Trophoblast cell (in vitro differentiated cells and primary cell): ENCODE measurements at regions not wholly inside any gene's neighbourhood (a gene's known extent, or its start where the extent isn't known, plus 50 kb on each side); places are given as distances from the start of the nearest gene placed in this dataset.

Source experiments
- DNase-seq, 2 donors: peaks; one replicate each; pipeline ENCODE4 v3.0.0-alpha.2; 2016
- H2AFZ ChIP-seq: 2 replicates; pipeline ENCODE4 v1.6.1; 2013; ENCODE audit warnings: low read length, moderate library complexity, mild to moderate bottlenecking; ENCODE audit not compliant: insufficient read depth, poor library complexity
- H2AK5ac ChIP-seq: 2 replicates; pipeline ENCODE4 v1.6.1; 2013; ENCODE audit warnings: mild to moderate bottlenecking, low read length
- H2BK120ac ChIP-seq: 2 replicates; pipeline ENCODE4 v1.6.1; 2013; ENCODE audit warnings: low read length, mild to moderate bottlenecking, moderate library complexity; ENCODE audit not compliant: insufficient read depth, poor library complexity
- H2BK12ac ChIP-seq: 2 replicates; pipeline ENCODE4 v1.6.1; 2013; ENCODE audit warnings: mild to moderate bottlenecking, low read length, moderate library complexity
- H2BK5ac ChIP-seq: 2 replicates; pipeline ENCODE4 v1.6.1; 2013; ENCODE audit warnings: low read length, low read depth, moderate library complexity, mild to moderate bottlenecking; ENCODE audit not compliant: poor library complexity
- H3K14ac ChIP-seq: 2 replicates; pipeline ENCODE4 v1.6.1; 2013; ENCODE audit warnings: mild to moderate bottlenecking, low read length
- H3K18ac ChIP-seq: 2 replicates; pipeline ENCODE4 v1.6.1; 2013; ENCODE audit warnings: mild to moderate bottlenecking, low read length
- H3K23ac ChIP-seq: 2 replicates; pipeline ENCODE4 v1.6.1; 2013; ENCODE audit warnings: low read length
- H3K27ac ChIP-seq: 2 replicates; pipeline ENCODE4 v1.5.1; 2013; ENCODE audit warnings: low read depth, mild to moderate bottlenecking, inconsistent platforms, low read length, moderate library complexity
- H3K27me3 ChIP-seq: 2 replicates; pipeline ENCODE4 v1.6.1; 2013; ENCODE audit warnings: inconsistent platforms, mild to moderate bottlenecking, low read length, moderate library complexity; ENCODE audit not compliant: insufficient read depth
- H3K36me3 ChIP-seq, 2 experiments: 1 replicate in 1 of 2; 2 replicates in 1 of 2; pipeline ENCODE4 v1.6.1; 2013; ENCODE audit warnings: low read length in 2 of 2, mild to moderate bottlenecking in 2 of 2, moderate library complexity in 1 of 2; ENCODE audit not compliant: insufficient read depth in 2 of 2, control insufficient read depth in 1 of 2
- H3K4ac ChIP-seq: 2 replicates; pipeline ENCODE4 v1.6.1; 2013; ENCODE audit warnings: low read depth, mild to moderate bottlenecking, low read length, moderate library complexity
- H3K4me1 ChIP-seq, 2 experiments: 1 replicate in 1 of 2; 2 replicates in 1 of 2; pipeline ENCODE4 v1.6.1; 2013; ENCODE audit warnings: low read length in 2 of 2, mild to moderate bottlenecking in 2 of 2, moderate library complexity in 1 of 2; ENCODE audit not compliant: insufficient read depth in 2 of 2, control insufficient read depth in 1 of 2
- H3K4me2 ChIP-seq: 2 replicates; pipeline ENCODE4 v1.6.1; 2013; ENCODE audit warnings: inconsistent platforms, mild to moderate bottlenecking, low read length, moderate library complexity
- H3K4me3 ChIP-seq: 2 replicates; pipeline ENCODE4 v1.5.1; 2013; ENCODE audit warnings: mild to moderate bottlenecking, low read depth, low read length, inconsistent platforms
- H3K79me1 ChIP-seq: one replicate; pipeline ENCODE4 v1.6.1; 2013; ENCODE audit warnings: low read length
- H3K79me2 ChIP-seq: 2 replicates; pipeline ENCODE4 v1.6.1; 2013; ENCODE audit warnings: low read length, mild to moderate bottlenecking; ENCODE audit not compliant: control insufficient read depth, insufficient read depth, poor library complexity
- H3K9ac ChIP-seq: 2 replicates; pipeline ENCODE4 v1.6.1; 2013; ENCODE audit warnings: mild to moderate bottlenecking, low read length
- H3K9me3 ChIP-seq: 2 replicates; pipeline ENCODE4 v1.6.1; 2013; ENCODE audit warnings: low read depth, mild to moderate bottlenecking, control low read depth, inconsistent platforms, low read length; ENCODE audit not compliant: insufficient read depth
- H4K12ac ChIP-seq: 2 replicates; pipeline ENCODE4 v1.6.1; 2013; ENCODE audit warnings: low read depth, mild to moderate bottlenecking, low read length, moderate library complexity
- H4K8ac ChIP-seq: 2 replicates; pipeline ENCODE4 v1.6.1; 2013; ENCODE audit warnings: low read depth, mild to moderate bottlenecking, low read length, moderate library complexity
- H4K91ac ChIP-seq: one replicate; pipeline ENCODE4 v1.6.1; 2013; ENCODE audit warnings: low read depth, mild to moderate bottlenecking, low read length, moderate library complexity
- WGBS: extraction: QIAGEN DNeasy Blood & Tissue Kit; methylation state at CpG from one replicate; pipeline ENCODE4 v1.1.7; 2013; ENCODE audit warnings: missing lambda C conversion rate; ENCODE audit not compliant: insufficient read length, insufficient coverage; ENCODE audit errors: extremely low coverage; 5-methylcytosine and 5-hydroxymethylcytosine counted together

- no peak for DNase-seq
- Histone ChIP-seq H2BK120ac (no peak overlapping the region), H4K91ac (no peak overlapping the region), H3K9me3 (no peaks in the 10 kb centered on the region), H2AK5ac (no peak overlapping the region), H3K4me1 (no peaks in the 10 kb centered on the region), H3K23ac (no peak overlapping the region), H3K9ac (no peak overlapping the region), H3K36me3 (no peaks in the 10 kb centered on the region), H3K4me2 (no peak overlapping the region), H2AFZ (no peak overlapping the region), H3K18ac (no peak overlapping the region), H3K4ac (no peak overlapping the region), H3K79me1 (no peaks in the 10 kb centered on the region), H3K79me2 (no peaks in the 10 kb centered on the region), H3K4me3 (no peak overlapping the region), H4K8ac (no peak overlapping the region), H2BK5ac (no peak overlapping the region), H3K27me3 (no peaks in the 10 kb centered on the region), H2BK12ac (no peak overlapping the region), H4K12ac (no peak overlapping the region), H3K27ac (no peak overlapping the region), H3K14ac (no peak overlapping the region)
- no CpG with 5 or more reads among the region's 5 CpGs for WGBS
These were observed 66.8 kb upstream of the FICD start for GRCh38 chr12:108448246-108448645.

GRCh38 chr12:108447168-108447832 lies 67.8 kb upstream of the FICD start:
- Histone ChIP-seq H3K79me2 (no peaks in the 10 kb centered on the region), H4K91ac (no peak overlapping the region), H4K8ac (no peak overlapping the region), H3K9ac (no peak overlapping the region), H2BK120ac (no peak overlapping the region), H3K27me3 (no peaks in the 10 kb centered on the region), H3K79me1 (no peaks in the 10 kb centered on the region), H3K14ac (no peak overlapping the region), H3K4me3 (no peak overlapping the region), H3K4ac (no peak overlapping the region), H3K4me2 (no peak overlapping the region), H2BK5ac (no peak overlapping the region), H3K9me3 (no peaks in the 10 kb centered on the region), H2AK5ac (no peak overlapping the region), H3K36me3 (no peaks in the 10 kb centered on the region), H3K27ac (no peak overlapping the region), H3K18ac (no peak overlapping the region), H4K12ac (no peak overlapping the region), H3K23ac (no peak overlapping the region), H2AFZ (no peak overlapping the region), H2BK12ac (no peak overlapping the region), H3K4me1 (no peaks in the 10 kb centered on the region)
- DNase-seq, result no peak
- no CpG with 5 or more reads among the region's 1 CpG for WGBS

- Histone ChIP-seq H3K18ac (no peak overlapping the region), H3K27ac (no peak overlapping the region), H3K14ac (no peak overlapping the region), H3K79me1 (no peaks in the 10 kb centered on the region), H2BK5ac (no peak overlapping the region), H2BK12ac (no peak overlapping the region), H2AK5ac (no peak overlapping the region), H3K27me3 (no peaks in the 10 kb centered on the region), H3K9ac (no peak overlapping the region), H3K4me1 (no peaks in the 10 kb centered on the region), H4K91ac (no peak overlapping the region), H2BK120ac (no peak overlapping the region), H3K79me2 (no peaks in the 10 kb centered on the region), H4K12ac (no peak overlapping the region), H3K9me3 (no peaks in the 10 kb centered on the region), H3K36me3 (no peaks in the 10 kb centered on the region), H3K23ac (no peak overlapping the region), H2AFZ (no peak overlapping the region), H3K4ac (no peak overlapping the region), H3K4me3 (no peak overlapping the region), H3K4me2 (no peak overlapping the region), H4K8ac (no peak overlapping the region)
- peak; percentile 28 to 73 for DNase-seq
- no CpG with 5 or more reads among the region's 5 CpGs for WGBS
These were observed 68.3 kb upstream of the FICD start for GRCh38 chr12:108446766-108447165.

- Histone ChIP-seq H2AK5ac (no peak overlapping the region), H3K36me3 (no peaks in the 10 kb centered on the region), H2BK120ac (no peak overlapping the region), H3K4ac (no peak overlapping the region), H3K79me2 (no peaks in the 10 kb centered on the region), H4K8ac (no peak overlapping the region), H3K79me1 (no peaks in the 10 kb centered on the region), H3K9me3 (no peaks in the 10 kb centered on the region), H2BK5ac (no peak overlapping the region), H4K12ac (no peak overlapping the region), H3K14ac (no peak overlapping the region), H3K27ac (no peak overlapping the region), H3K18ac (no peak overlapping the region), H2AFZ (no peak overlapping the region), H3K9ac (no peak overlapping the region), H2BK12ac (no peak overlapping the region), H3K4me2 (no peak overlapping the region), H4K91ac (no peak overlapping the region), H3K4me1 (no peaks in the 10 kb centered on the region), H3K4me3 (no peak overlapping the region), H3K27me3 (no peaks in the 10 kb centered on the region), H3K23ac (no peak overlapping the region)
- WGBS, result 100% methylated on average over 3 of the region's 8 CpGs
- DNase-seq, result no peak
These were observed 72.2 kb upstream of the FICD start for GRCh38 chr12:108442910-108443309.
